ENCODE measurements at regions not wholly inside any gene's neighbourhood (a gene's known extent, or its start where the extent isn't known, plus 50 kb on each side); places are given as distances from the start of the nearest gene placed in this dataset.
"Not testable (repeated sequence)": the region's sequence is repeated elsewhere in the genome, so short reads cannot be mapped to it uniquely, and the experiment has no call there.

DNA sequence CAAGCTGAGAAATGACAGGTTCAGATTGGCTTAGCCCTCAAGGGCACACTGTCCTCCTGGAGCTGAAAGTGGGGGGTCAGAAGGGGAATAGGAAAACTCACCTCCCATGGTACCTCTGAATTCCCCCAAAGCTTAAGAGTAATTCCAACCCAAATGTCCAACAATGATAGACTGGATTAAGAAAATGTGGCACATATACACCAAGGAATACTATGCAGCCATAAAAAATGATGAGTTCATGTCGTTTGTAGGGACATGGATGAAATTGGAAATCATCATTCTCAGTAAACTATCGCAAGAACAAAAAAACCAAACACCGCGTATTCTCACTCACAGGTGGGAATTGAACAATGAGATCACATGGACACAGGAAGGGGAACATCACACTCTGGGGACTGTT is 173.6 kb upstream of the PDE10A start:
- TF ChIP-seq, protein P1, sequence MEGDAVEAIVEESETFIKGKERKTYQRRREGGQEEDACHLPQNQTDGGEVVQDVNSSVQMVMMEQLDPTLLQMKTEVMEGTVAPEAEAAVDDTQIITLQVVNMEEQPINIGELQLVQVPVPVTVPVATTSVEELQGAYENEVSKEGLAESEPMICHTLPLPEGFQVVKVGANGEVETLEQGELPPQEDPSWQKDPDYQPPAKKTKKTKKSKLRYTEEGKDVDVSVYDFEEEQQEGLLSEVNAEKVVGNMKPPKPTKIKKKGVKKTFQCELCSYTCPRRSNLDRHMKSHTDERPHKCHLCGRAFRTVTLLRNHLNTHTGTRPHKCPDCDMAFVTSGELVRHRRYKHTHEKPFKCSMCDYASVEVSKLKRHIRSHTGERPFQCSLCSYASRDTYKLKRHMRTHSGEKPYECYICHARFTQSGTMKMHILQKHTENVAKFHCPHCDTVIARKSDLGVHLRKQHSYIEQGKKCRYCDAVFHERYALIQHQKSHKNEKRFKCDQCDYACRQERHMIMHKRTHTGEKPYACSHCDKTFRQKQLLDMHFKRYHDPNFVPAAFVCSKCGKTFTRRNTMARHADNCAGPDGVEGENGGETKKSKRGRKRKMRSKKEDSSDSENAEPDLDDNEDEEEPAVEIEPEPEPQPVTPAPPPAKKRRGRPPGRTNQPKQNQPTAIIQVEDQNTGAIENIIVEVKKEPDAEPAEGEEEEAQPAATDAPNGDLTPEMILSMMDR (IDR thresholded peaks at IDR 0.05; ENCODE audit: extremely low read depth in 1 of 2, insufficient read depth in 1 of 2, low read depth in 1 of 2, low read length in 2 of 2), result not testable (repeated sequence)
- TF ChIP-seq, protein P2, sequence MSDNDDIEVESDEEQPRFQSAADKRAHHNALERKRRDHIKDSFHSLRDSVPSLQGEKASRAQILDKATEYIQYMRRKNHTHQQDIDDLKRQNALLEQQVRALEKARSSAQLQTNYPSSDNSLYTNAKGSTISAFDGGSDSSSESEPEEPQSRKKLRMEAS (IDR thresholded peaks at IDR 0.05; ENCODE audit: insufficient read depth, insufficient read length), result not testable (repeated sequence)
- not testable (repeated sequence) for TF ChIP-seq POLR2AphosphoS5 (IDR thresholded peaks at IDR 0.05; ENCODE audit: insufficient read depth, low read depth, low read length); EZH2 (IDR thresholded peaks at IDR 0.05; ENCODE audit: borderline replicate concordance, low read depth, low read length, severe bottlenecking); FOS (IDR thresholded peaks at IDR 0.05; ENCODE audit: borderline replicate concordance, insufficient read depth, low read length); POLR2A (IDR thresholded peaks at IDR 0.05; ENCODE audit: low read depth, low read length)

All from endothelial cell of umbilical vein (primary cell).